ENCODE measurements at regions not wholly inside any gene's neighbourhood (a gene's known extent, or its start where the extent isn't known, plus 50 kb on each side); places are given as distances from the start of the nearest gene placed in this dataset.

- no peak for TF ChIP-seq CTCF (conservative IDR thresholded peaks at IDR 0.05 in 1 of 2, IDR thresholded peaks at IDR 0.05 in 1 of 2; ENCODE audit: low read depth in 1 of 2, low read length in 2 of 2)
- TF ChIP-seq EZH2 (IDR thresholded peaks at IDR 0.05; ENCODE audit: low read length, missing control alignments), result no peak
Observed at GRCh38 chr11:25456211-25456610, 875.7 kb upstream of the ANO3 start.

Data from fibroblast of lung (primary cell).